ENCODE measurements at regions not wholly inside any gene's neighbourhood (a gene's known extent, or its start where the extent isn't known, plus 50 kb on each side); places are given as distances from the start of the nearest gene placed in this dataset.
"Not testable (repeated sequence)": the region's sequence is repeated elsewhere in the genome, so short reads cannot be mapped to it uniquely, and the experiment has no call there.

DNA sequence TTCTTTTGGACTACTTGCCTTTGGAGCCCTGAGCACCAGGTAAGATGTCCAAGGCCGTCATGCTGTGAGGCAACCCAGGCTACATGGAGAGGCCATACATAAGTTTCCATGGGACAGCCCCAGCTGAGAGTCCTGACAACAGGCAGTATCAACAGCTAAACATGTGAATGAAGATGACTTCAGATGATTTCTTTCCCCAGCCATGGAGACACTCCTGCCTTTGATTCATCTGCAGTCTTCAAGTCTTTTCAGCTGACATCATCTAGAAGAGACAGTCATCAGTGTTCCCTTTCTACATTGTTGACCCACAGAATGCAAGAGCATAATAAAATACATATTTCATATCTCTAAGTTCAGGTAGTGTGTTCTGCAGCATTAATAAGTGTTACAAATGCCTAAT, 398.7 kb downstream of the BTG1 start:
- H3K9me3 Mint-ChIP-seq: peaks cover 0 to 2% of the 10 kb centered on the region in 2 donors

DNA sequence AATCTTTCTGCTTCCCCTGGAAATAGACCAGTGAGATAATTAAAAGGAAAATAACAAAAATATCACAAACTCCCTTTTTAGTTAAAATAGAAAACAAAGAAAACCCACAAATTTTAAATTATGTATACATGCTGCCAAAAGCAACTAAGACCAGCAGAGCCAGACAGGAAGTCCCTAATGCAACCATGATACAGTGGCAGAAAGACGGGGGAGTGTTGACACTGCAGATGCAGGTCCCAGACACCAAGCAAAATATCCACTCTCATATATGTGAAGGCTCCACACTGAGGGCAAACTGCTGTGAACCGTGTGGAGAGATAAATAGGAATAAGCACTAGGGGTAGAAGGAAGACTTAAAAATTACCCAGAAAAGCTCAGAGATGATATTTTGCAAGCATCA, 401.0 kb downstream of the BTG1 start:
- DNase-seq (no peak), ATAC-seq (replicated peaks) (no peak)
- Mint-ChIP-seq H3K27me3 (peaks cover 9 to 13% of the 10 kb centered on the region in 2 donors), H3K9me3 (peaks cover 1 to 4% of the 10 kb centered on the region in 2 donors), H3K4me1 (no peaks in the 10 kb centered on the region), H3K36me3 (no peaks in the 10 kb centered on the region), H3K27ac (no peak overlapping the region), H3K4me3 (no peak overlapping the region)

More for the DNA sequence above, 398.7 kb downstream of the BTG1 start:
- no peak for ATAC-seq (replicated peaks)
- Mint-ChIP-seq H3K4me1 (no peaks in the 10 kb centered on the region), H3K27ac (no peak overlapping the region), H3K36me3 (no peaks in the 10 kb centered on the region), H3K4me3 (no peak overlapping the region), H3K27me3 (no peaks in the 10 kb centered on the region)
- no peak for DNase-seq

DNA sequence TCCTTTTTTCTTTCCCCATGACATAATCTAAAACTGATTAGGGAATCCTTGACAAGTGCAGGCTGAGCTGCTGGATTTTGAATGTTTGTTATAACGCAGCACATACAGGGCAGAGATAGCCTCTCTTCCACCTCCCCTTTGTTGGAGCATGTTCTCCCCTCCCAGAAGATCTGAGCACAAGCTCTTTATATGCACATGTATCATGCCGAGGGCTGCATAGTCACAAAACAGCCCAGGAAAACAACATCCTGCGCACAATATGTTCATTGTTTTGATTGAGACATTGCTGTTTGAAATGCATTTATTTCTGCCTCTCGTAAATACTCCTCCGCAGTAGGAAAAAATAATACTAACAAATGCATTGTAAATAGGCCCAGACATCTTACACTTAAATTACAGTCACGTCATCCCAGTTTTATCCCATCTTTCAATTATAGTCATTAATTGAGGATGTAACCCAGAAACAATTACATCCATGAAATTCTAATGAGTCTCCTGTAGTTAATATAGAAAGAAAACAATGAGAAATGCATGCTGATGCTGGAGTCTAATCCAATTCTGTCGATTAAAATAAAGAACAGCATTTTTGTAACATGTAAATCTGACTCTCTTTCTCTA, 401.8 kb downstream of the BTG1 start:
- no peak for ATAC-seq (replicated peaks)
- no peak for DNase-seq
- H3K9me3 Mint-ChIP-seq: peaks cover 1 to 4% of the 10 kb centered on the region in 2 donors
- H3K27ac Mint-ChIP-seq: no peak overlapping the region
- H3K4me3 Mint-ChIP-seq: no peak overlapping the region
- H3K36me3 Mint-ChIP-seq: no peaks in the 10 kb centered on the region
- H3K4me1 Mint-ChIP-seq: no peaks in the 10 kb centered on the region
- peaks cover 9 to 13% of the 10 kb centered on the region in 2 donors for H3K27me3 Mint-ChIP-seq

DNA sequence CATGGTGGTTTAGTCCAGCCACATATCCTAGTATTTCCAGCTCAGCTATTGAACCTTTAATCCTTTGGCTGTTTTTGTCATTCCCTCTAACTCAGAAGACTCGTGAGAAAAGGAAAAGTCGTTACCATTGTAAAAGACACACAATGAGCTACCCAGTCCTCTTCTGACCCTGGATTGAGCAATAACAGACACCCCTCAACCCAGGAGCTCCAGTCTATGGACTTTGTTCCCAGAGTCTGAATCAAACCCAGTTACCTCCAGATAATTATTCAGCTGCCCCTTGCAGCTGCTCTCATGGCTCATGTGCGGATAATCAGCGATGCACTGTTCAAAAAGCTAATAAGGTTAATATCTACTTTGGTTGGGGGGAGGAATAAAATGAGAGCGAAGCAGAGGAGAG, 402.4 kb downstream of the BTG1 start:
- Mint-ChIP-seq H3K4me3 (no peak overlapping the region), H3K36me3 (no peaks in the 10 kb centered on the region), H3K9me3 (peaks cover 1 to 4% of the 10 kb centered on the region in 2 donors), H3K27me3 (peaks cover 9 to 15% of the 10 kb centered on the region in 2 donors), H3K4me1 (no peaks in the 10 kb centered on the region), H3K27ac (no peak overlapping the region)
- no peak for DNase-seq
- no peak for ATAC-seq (replicated peaks)

DNA sequence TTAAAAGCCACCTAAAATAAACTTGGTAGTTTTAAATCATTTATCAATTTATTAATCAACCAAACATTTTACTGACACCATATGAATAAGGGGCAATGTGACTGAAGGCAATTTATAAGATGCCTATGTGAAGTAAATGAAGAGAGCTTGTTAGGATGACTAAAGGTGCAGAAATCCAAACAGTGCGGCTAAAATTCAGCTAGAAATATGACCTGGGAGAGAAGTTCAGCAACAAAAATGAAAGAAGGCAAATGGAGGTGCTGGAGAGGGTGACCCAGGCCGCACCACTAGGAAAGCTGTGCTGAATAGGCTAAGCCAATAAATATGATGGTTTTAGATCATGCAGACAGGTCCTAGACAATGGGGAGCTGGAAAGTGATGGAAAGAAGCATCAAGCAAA, 403.7 kb downstream of the BTG1 start:
- Mint-ChIP-seq H3K27me3 (peaks cover 9 to 22% of the 10 kb centered on the region in 2 donors), H3K9me3 (peaks cover 1 to 4% of the 10 kb centered on the region in 2 donors), H3K4me1 (no peaks in the 10 kb centered on the region), H3K27ac (no peak overlapping the region), H3K4me3 (no peak overlapping the region), H3K36me3 (no peaks in the 10 kb centered on the region)
- ATAC-seq (replicated peaks) (no peak), DNase-seq (no peak)

DNA sequence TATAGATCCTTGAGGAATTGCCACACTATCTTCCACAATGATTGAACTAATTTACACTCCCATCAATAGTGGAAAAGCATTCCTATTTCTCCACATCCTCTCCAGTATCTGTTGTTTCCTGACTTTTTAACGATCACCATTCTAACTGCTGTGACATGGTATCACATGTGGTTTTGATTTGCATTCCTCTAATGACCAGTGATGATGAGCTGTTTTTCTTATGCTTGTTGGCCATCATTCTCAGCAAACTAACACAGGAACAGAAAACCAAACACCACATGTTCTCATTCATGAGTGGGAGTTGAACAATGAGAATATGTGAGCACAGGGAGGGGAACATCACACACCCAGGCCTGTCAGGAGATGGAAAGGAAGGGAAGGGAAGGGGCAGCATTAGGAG, 411.8 kb downstream of the BTG1 start:
- H3K9me3 Mint-ChIP-seq; H3K27ac Mint-ChIP-seq; H3K4me3 Mint-ChIP-seq; ATAC-seq (replicated peaks); H3K4me1 Mint-ChIP-seq; H3K36me3 Mint-ChIP-seq; DNase-seq: not testable (repeated sequence)
- H3K27me3 Mint-ChIP-seq: peaks cover 11 to 14% of the 10 kb centered on the region in 2 donors

DNA sequence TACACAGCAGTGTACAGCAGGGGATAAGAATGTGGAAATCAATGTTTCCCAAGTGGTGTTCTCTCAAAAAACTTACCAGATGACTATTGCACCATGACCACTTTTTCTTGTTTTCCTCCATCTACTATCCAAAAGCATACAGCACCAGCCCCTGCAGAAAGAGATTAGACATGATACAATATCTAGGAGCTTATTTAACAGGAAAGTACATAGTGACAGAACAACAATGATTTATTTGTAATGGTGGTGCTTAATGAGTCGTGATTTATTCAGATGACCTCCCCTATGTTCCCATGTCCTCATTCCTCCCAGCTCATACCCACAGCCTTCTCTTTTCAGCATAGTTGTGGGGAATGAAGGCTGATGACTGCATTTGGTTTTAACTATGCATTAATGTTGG, 413.6 kb downstream of the BTG1 start:
- DNase-seq (no peak), ATAC-seq (replicated peaks) (no peak)
- H3K36me3 Mint-ChIP-seq: no peaks in the 10 kb centered on the region
- no peak overlapping the region for H3K27ac Mint-ChIP-seq
- H3K4me1 Mint-ChIP-seq: no peaks in the 10 kb centered on the region
- H3K9me3 Mint-ChIP-seq: peaks cover 0 to 7% of the 10 kb centered on the region in 2 donors
- H3K4me3 Mint-ChIP-seq: no peak overlapping the region
- H3K27me3 Mint-ChIP-seq: peaks cover 6 to 11% of the 10 kb centered on the region in 2 donors

DNA sequence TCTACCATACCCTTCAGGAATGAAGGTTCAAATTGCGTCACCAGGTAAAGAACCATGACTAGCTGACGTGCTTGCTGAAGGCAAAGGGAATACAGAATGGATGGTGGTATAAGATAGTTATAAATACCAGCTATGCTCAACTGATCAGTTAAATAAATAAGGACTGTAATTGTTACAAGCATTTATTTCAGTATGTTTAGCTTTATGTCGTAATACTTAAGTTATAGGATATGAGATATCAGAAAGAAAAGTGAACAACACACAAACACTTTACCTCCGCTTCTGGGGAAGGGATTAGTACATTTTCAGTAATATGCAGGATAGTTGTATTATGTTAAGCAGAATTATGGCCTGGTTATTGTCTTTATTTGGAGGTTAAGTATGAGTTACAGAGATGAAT, 416.1 kb downstream of the BTG1 start:
- H3K27ac Mint-ChIP-seq: no peak overlapping the region
- no peak overlapping the region for H3K4me3 Mint-ChIP-seq
- peaks cover 0 to 8% of the 10 kb centered on the region in 2 donors for H3K27me3 Mint-ChIP-seq
- DNase-seq (no peak), ATAC-seq (replicated peaks) (no peak)
- H3K36me3 Mint-ChIP-seq: no peaks in the 10 kb centered on the region
- no peaks in the 10 kb centered on the region for H3K4me1 Mint-ChIP-seq
- H3K9me3 Mint-ChIP-seq: peaks cover 0 to 7% of the 10 kb centered on the region in 2 donors

DNA sequence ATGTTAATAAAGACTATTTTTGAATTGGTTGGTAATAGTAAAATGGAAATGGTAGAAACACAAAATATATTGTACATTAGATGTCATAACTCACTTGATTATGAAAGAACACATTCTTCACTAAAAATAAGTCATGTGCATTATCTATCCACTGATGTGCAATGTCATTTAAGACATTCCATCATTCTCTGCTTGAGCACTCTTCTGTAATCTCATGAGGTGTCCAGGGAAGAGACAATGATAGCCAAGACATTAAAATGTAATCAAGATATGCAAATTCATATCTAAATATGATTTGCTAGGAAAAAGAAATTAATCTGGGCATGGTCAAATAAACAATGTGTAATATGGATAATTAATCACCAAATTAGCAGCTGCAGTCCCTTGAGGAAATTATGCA, 422.5 kb downstream of the BTG1 start:
- DNase-seq: no peak
- Mint-ChIP-seq H3K27ac (no peak overlapping the region), H3K27me3 (peaks cover 0 to 9% of the 10 kb centered on the region in 2 donors), H3K4me1 (no peaks in the 10 kb centered on the region), H3K36me3 (no peaks in the 10 kb centered on the region), H3K9me3 (peaks cover 1 to 6% of the 10 kb centered on the region in 2 donors), H3K4me3 (no peak overlapping the region)
- ATAC-seq (replicated peaks): no peak

DNA sequence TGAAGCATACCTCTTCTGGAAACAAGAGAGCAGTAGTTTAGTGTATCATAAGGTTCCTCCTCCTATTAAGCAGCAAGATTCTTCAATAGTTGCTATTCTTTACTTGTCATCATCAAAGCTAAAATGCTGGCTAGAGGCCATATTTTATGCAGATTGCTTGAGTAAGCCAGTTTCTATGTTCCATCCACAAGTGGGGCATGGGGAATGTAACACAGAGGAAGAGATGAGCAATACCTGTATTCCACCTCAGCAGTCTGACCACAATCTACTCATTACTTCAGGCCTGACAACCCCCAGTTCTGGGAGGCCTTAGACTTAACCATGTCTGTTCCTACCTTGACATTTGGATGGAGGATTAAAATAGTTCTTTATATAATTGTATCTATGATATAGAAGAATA, 423.6 kb downstream of the BTG1 start:
- DNase-seq (peak; percentile 2), ATAC-seq (replicated peaks) (peak; percentile 63 to 93)
- Mint-ChIP-seq H3K4me1 (no peaks in the 10 kb centered on the region), H3K27me3 (peaks cover 5 to 9% of the 10 kb centered on the region in 2 donors), H3K36me3 (no peaks in the 10 kb centered on the region), H3K4me3 (no peak overlapping the region), H3K27ac (no peak overlapping the region), H3K9me3 (peaks cover 0 to 6% of the 10 kb centered on the region in 2 donors)

DNA sequence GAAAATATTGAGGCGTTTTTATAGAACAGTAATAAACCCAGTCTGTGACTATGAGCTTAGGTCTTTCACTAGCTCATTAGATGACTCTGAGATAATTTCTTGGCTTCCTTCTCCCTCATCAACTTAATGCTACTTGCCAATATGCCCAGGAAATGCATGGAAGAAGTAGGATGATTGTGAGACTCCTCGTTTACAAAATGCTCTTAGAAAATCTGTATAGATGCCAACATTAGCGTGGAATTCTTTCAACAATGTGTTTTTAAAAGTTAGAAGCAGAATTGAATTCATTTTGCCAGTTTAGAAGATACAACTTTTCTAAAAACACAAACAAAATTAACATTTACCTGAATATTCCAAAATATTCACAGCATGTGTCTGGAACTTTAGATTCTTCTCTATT, 424.6 kb downstream of the BTG1 start:
- Mint-ChIP-seq H3K27me3 (peaks cover 10 to 12% of the 10 kb centered on the region in 2 donors), H3K9me3 (peaks cover 0 to 6% of the 10 kb centered on the region in 2 donors), H3K4me3 (no peak overlapping the region), H3K27ac (no peak overlapping the region), H3K4me1 (no peaks in the 10 kb centered on the region), H3K36me3 (no peaks in the 10 kb centered on the region)
- no peak for DNase-seq
- ATAC-seq (replicated peaks): no peak

DNA sequence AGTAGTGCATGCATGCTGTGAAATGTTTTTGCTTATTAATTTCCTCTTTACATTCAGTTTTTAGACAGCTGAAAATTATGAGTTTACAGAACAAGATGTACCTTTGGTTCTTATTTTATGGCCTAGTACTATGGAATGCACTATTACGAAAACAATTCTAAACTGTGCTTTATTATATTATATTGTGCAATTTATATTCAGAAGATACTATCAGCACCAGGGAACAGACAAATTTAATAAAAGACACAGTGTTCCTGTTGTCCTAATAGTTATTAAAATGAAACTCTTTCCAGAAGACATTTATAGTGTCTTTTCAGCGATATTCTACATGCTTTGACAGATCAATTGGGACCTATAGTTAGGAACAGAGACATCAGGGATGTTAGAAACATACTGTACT, 427.3 kb downstream of the BTG1 start:
- H3K9me3 Mint-ChIP-seq: peaks cover 0 to 6% of the 10 kb centered on the region in 2 donors
- DNase-seq: no peak
- no peaks in the 10 kb centered on the region for H3K4me1 Mint-ChIP-seq
- ATAC-seq (replicated peaks): no peak
- H3K4me3 Mint-ChIP-seq: no peak overlapping the region
- peaks cover 9 to 12% of the 10 kb centered on the region in 2 donors for H3K27me3 Mint-ChIP-seq
- H3K36me3 Mint-ChIP-seq: no peaks in the 10 kb centered on the region
- H3K27ac Mint-ChIP-seq: no peak overlapping the region

DNA sequence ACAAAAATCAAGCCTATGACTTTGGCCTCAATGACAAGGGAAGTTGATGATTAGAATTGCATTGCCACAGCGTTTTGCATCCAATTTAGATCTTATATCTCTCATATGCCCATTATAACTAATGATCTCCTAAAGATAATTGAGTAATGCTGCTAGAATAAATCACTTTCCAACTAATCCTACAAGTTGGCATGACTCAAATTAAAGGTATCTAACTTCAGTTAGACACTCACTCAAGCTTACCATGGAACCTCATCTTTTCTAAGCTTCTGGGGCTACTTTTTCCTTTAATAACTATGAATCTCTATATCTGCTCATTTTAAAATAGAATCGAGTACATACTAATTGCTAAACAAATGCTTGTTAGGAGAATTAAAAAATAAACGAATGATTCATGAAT, 427.8 kb downstream of the BTG1 start:
- H3K27me3 Mint-ChIP-seq: peaks cover 9 to 14% of the 10 kb centered on the region in 2 donors
- DNase-seq (no peak), ATAC-seq (replicated peaks) (no peak)
- no peak overlapping the region for H3K4me3 Mint-ChIP-seq
- H3K36me3 Mint-ChIP-seq: no peaks in the 10 kb centered on the region
- H3K9me3 Mint-ChIP-seq: peaks cover 0 to 6% of the 10 kb centered on the region in 2 donors
- H3K27ac Mint-ChIP-seq: no peak overlapping the region
- H3K4me1 Mint-ChIP-seq: no peaks in the 10 kb centered on the region

DNA sequence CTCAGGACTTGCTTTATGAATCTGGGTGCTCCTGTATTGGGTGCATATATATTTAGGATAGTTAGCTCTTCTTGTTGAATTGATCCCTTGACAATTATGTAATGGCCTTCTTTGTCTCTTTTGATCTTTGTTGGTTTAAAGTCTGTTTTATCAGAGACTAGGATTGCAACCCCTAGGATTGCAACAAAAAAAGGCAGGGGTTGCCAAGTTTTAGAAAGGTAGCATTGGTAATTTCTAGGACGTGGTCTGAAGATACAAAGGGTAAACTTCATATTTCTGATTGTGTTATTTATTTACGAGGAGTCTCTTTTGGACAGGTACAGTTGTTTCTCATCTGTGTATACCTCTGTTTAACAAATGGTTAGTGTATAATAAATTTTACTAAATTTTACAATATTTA, 433.7 kb downstream of the BTG1 start:
- peaks cover 5 to 18% of the 10 kb centered on the region in 2 donors for H3K27me3 Mint-ChIP-seq
- not testable (repeated sequence) for ATAC-seq (replicated peaks); H3K4me1 Mint-ChIP-seq; H3K36me3 Mint-ChIP-seq; H3K9me3 Mint-ChIP-seq; H3K4me3 Mint-ChIP-seq; H3K27ac Mint-ChIP-seq; DNase-seq

DNA sequence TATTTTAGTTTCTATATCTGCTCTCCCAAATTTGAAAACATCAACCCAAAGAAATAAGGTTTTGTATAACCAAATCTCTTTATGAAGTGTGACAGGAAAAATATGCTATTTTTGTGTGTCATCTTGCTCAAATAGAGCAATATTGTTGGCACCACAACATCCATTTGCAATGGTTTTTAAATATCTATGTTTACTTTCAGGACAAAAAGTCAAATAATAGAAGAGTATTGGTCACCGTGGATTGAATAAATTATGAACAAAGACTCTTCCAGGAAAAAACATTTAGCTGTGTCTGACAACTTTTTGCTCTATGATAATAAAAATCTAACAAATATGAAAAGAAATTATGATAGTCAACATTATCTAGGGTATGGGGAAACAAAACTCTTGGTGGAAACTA, 439.2 kb downstream of the BTG1 start:
- peaks cover 0 to 2% of the 10 kb centered on the region in 2 donors for H3K36me3 Mint-ChIP-seq
- H3K4me3 Mint-ChIP-seq: no peak overlapping the region
- no peak overlapping the region for H3K27ac Mint-ChIP-seq
- DNase-seq (no peak), ATAC-seq (replicated peaks) (no peak)
- no peaks in the 10 kb centered on the region for H3K4me1 Mint-ChIP-seq
- peaks cover 6 to 7% of the 10 kb centered on the region in 2 donors for H3K27me3 Mint-ChIP-seq
- H3K9me3 Mint-ChIP-seq: no peaks in the 10 kb centered on the region
